ENCODE measurements at regions not wholly inside any gene's neighbourhood (a gene's known extent, or its start where the extent isn't known, plus 50 kb on each side); places are given as distances from the start of the nearest gene placed in this dataset.

DNA sequence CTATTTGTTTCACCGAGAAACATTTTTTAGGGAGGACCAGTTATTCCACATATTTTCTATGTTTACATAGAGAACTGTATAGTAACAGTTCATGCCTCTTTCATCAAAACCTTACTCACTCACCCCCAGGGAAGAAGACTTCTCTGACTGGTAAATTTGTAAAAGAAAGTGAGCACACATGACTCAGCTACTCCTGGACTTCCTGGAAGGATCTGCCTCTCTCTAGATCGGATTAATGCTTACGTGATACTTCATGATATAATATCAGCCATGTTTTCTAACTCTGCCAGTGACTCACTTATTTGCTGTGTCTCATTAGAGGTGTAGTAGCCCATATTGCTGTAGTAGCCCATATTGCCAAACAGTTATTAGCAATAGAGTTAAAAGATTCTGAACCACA is 494.3 kb upstream of the ATXN7L3B start:
- TF ChIP-seq, protein P1, sequence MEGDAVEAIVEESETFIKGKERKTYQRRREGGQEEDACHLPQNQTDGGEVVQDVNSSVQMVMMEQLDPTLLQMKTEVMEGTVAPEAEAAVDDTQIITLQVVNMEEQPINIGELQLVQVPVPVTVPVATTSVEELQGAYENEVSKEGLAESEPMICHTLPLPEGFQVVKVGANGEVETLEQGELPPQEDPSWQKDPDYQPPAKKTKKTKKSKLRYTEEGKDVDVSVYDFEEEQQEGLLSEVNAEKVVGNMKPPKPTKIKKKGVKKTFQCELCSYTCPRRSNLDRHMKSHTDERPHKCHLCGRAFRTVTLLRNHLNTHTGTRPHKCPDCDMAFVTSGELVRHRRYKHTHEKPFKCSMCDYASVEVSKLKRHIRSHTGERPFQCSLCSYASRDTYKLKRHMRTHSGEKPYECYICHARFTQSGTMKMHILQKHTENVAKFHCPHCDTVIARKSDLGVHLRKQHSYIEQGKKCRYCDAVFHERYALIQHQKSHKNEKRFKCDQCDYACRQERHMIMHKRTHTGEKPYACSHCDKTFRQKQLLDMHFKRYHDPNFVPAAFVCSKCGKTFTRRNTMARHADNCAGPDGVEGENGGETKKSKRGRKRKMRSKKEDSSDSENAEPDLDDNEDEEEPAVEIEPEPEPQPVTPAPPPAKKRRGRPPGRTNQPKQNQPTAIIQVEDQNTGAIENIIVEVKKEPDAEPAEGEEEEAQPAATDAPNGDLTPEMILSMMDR (IDR thresholded peaks at IDR 0.05): no peak
- TF ChIP-seq EZH2 (IDR thresholded peaks at IDR 0.05; ENCODE audit: borderline replicate concordance, insufficient read depth, low read depth, low read length, poor library complexity, severe bottlenecking): no peak

Data from B cell (primary cell).